Tibial nerve (tissue), 4 donors: ENCODE measurements at regions not wholly inside any gene's neighbourhood (a gene's known extent, or its start where the extent isn't known, plus 50 kb on each side); places are given as distances from the start of the nearest gene placed in this dataset.

Experiments used
- DNase-seq, 2 donors: peaks; one replicate each; pipeline ENCODE4 v3.0.0-alpha.2; 2019; ENCODE audit warnings: low spot score in 2 of 2
- H3K27ac ChIP-seq, 4 donors: fragments of 200-600 bp; sonication (generic) in 3 of 4; one replicate each; pipeline ENCODE4 v1.5.1; 2017 to 2019; ENCODE audit warnings: mild to moderate bottlenecking in 1 of 4
- H3K27me3 ChIP-seq, 2 donors: fragments of 200-600 bp; sonication (generic) in 1 of 2; one replicate each; pipeline versions ENCODE4 v1.5.1 to v1.6.0; 2017 to 2019
- H3K36me3 ChIP-seq, 3 donors: fragments of 200-600 bp; sonication (generic); one replicate each; pipeline ENCODE4 v1.5.1; 2018 to 2019
- H3K4me1 ChIP-seq, 4 donors: fragments of 200-600 bp; sonication (generic) in 3 of 4; one replicate each; pipeline ENCODE4 v1.5.1; 2017 to 2019
- H3K4me3 ChIP-seq, 4 donors: fragments of 200-600 bp; sonication (generic) in 3 of 4; one replicate each; pipeline ENCODE4 v1.5.1; 2017 to 2019; ENCODE audit warnings: mild to moderate bottlenecking in 1 of 4, moderate library complexity in 1 of 4
- H3K9me3 ChIP-seq, 4 donors: fragments of 200-600 bp; sonication (generic) in 3 of 4; one replicate each; pipeline ENCODE4 v1.5.1; 2017 to 2019
- EP300 ChIP-seq, 2 donors: sonication (generic); formaldehyde crosslinking; IDR thresholded peaks; one replicate each; pipeline ENCODE4 v1.6.1; 2017; ENCODE audit warnings: antibody characterized with exemption in 2 of 2, mild to moderate bottlenecking in 1 of 2
- POLR2A ChIP-seq, 2 donors: fragments of 450-650 bp; IDR thresholded peaks; one replicate each; pipeline ENCODE4 v1.6.1; 2017; ENCODE audit warnings: antibody characterized with exemption in 2 of 2, mild to moderate bottlenecking in 2 of 2, moderate library complexity in 2 of 2
- WGBS, 2 donors: methylation state at CpG; one replicate each; pipeline ENCODE4 v1.1.5; 2018; 5-methylcytosine and 5-hydroxymethylcytosine counted together
- TF ChIP-seq, protein P1 (sequence below), 5 experiments: fragments of 200-600 bp in 3 of 5; fragments of 450-650 bp in 2 of 5; sonication (generic) in 3 of 5; IDR thresholded peaks; one replicate each; pipeline ENCODE4 v1.5.1; 2016 to 2019; ENCODE audit warnings: antibody characterized with exemption in 5 of 5, mild to moderate bottlenecking in 3 of 5, moderate library complexity in 2 of 5

DNA sequence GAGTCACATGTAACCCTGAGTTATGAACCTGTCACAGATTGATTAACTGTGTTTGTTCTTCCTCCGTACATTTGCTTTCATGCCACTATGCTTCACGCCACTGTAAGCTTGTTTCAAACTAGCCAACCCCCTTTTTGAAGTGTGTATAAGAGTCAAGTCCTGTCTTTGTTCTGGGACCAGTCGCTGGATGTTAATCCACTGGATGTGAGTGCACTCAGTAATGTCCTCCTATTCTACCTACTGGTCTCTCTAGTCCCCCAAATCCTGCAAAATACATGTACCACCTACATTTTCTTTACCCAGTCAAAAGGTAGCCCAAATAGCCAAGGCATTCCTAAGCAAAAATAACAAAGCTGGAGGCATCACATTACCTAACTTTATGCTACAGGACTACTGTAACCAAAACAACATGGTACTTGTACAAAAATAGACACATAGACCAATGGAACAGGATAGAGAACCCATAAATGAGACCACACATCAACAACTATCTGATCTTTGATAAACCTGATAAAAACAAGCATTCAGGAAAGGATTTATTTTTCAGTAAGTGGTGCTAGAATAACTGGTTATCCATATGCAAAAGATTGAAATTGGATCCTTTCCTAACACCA, 1139.1 kb upstream of the SEMA6A start:
- Histone ChIP-seq H3K27ac (no peak overlapping the region), H3K27me3 (no peaks in the 10 kb centered on the region), H3K4me3 (no peak overlapping the region), H3K36me3 (no peaks in the 10 kb centered on the region), H3K9me3 (peaks cover 0 to 48% (median 11%) of the 10 kb centered on the region in 4 donors), H3K4me1 (no peaks in the 10 kb centered on the region)
- no peak for DNase-seq
- TF ChIP-seq, protein P1, sequence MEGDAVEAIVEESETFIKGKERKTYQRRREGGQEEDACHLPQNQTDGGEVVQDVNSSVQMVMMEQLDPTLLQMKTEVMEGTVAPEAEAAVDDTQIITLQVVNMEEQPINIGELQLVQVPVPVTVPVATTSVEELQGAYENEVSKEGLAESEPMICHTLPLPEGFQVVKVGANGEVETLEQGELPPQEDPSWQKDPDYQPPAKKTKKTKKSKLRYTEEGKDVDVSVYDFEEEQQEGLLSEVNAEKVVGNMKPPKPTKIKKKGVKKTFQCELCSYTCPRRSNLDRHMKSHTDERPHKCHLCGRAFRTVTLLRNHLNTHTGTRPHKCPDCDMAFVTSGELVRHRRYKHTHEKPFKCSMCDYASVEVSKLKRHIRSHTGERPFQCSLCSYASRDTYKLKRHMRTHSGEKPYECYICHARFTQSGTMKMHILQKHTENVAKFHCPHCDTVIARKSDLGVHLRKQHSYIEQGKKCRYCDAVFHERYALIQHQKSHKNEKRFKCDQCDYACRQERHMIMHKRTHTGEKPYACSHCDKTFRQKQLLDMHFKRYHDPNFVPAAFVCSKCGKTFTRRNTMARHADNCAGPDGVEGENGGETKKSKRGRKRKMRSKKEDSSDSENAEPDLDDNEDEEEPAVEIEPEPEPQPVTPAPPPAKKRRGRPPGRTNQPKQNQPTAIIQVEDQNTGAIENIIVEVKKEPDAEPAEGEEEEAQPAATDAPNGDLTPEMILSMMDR (IDR thresholded peaks at IDR 0.05), result no peak
- TF ChIP-seq POLR2A (IDR thresholded peaks at IDR 0.05) (no peak), EP300 (IDR thresholded peaks at IDR 0.05) (no peak)
- 75 to 77% methylated on average over 3 of the region's 3 CpGs for WGBS, 2 donors

DNA sequence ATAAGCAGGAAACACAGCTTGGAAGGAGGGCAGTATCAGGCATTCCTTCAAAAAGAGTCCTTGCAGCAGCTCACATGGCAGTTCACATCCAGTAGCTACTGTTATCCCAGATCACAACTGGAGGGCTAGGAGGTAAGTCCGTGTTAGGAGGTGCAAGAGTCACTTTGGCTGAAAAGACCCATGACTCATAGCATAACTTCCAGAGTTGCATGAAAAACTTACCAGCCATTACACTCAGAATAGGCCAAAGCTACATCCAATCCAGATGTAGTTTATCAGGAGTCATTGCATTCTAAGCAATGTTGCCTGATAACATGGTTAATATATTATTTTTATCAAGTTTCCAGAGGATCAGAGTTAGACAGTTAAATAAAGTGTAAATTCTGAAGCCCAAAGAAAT, 1126.4 kb upstream of the SEMA6A start:
- 78 to 91% methylated on average over 1 of the region's 1 CpG for WGBS, 2 donors
- no peak for DNase-seq
- Histone ChIP-seq H3K27ac (no peak overlapping the region), H3K36me3 (no peaks in the 10 kb centered on the region), H3K4me3 (no peak overlapping the region), H3K27me3 (no peaks in the 10 kb centered on the region), H3K4me1 (no peaks in the 10 kb centered on the region), H3K9me3 (no peaks in the 10 kb centered on the region)
- TF ChIP-seq, protein P1 (IDR thresholded peaks at IDR 0.05), result no peak
- no peak for TF ChIP-seq POLR2A (IDR thresholded peaks at IDR 0.05)
- TF ChIP-seq EP300 (IDR thresholded peaks at IDR 0.05), result no peak

DNA sequence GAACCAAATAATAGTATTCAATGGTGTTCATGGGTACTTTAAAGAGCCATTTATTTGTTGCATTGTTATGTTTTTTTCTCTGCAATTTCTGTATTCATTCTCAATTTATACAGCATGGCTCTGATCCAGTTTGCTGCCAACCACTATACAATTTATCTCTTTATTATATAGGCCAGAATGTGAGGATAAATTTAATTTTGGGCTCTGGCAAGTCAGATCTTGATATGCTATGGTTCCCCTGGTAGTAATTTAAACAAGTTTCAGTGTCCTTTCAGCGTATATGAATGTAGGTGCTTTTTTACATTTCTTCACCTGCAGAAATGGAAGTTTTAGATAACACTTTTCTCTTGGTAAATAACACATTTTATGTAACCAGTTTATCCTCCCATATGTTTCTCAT, 1118.0 kb upstream of the SEMA6A start:
- H3K27ac ChIP-seq, result no peak overlapping the region
- H3K27me3 ChIP-seq, result no peaks in the 10 kb centered on the region
- no peaks in the 10 kb centered on the region for H3K36me3 ChIP-seq
- no peak overlapping the region for H3K4me3 ChIP-seq
- WGBS, 2 donors, result 98 to 100% methylated on average over 1 of the region's 1 CpG
- H3K9me3 ChIP-seq, result no peaks in the 10 kb centered on the region
- TF ChIP-seq POLR2A (IDR thresholded peaks at IDR 0.05) (no peak), EP300 (IDR thresholded peaks at IDR 0.05) (no peak)
- TF ChIP-seq, protein P1 (IDR thresholded peaks at IDR 0.05), result no peak
- DNase-seq, result no peak
- H3K4me1 ChIP-seq, result no peaks in the 10 kb centered on the region

DNA sequence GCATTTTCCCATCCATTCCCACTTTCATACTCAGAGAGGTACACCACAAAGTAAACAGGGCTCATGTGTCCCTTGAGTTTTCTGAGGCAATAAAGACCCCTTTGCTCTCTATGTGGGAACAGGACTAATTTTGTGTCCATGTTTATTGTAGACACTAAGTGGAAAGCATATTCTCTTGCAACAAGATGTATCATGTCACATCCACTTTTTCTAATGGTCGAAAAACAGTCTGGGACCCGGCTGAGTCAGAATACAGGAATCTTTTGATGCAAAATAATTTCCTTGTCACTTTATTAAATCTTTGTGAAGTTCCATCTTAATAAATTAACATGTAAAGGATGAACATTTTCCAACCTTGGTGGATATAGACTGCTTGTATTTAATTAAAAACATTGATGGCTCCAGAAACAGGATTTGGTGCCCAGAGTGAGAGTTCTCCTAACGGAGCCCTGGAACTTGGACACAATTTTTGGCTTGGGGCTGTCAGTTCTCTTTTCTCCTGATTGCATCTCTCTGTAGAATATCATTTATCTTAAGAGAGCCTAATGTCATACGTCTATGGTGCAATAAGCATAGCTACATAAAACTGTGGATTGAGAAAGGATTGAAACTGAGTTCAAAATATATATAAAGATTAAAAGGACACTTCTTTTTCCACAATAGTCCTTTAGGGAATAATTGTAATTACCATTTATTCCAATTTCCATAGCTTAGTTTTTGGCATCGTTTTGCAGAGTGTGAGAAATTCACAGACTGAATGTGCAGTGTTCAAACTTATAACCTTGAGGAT, 1116.7 kb upstream of the SEMA6A start:
- DNase-seq, result no peak
- Histone ChIP-seq H3K27ac (no peak overlapping the region), H3K9me3 (no peaks in the 10 kb centered on the region), H3K36me3 (no peaks in the 10 kb centered on the region), H3K27me3 (no peaks in the 10 kb centered on the region), H3K4me3 (no peak overlapping the region), H3K4me1 (no peaks in the 10 kb centered on the region)
- TF ChIP-seq, protein P1 (IDR thresholded peaks at IDR 0.05), result no peak
- TF ChIP-seq EP300 (IDR thresholded peaks at IDR 0.05) (no peak), POLR2A (IDR thresholded peaks at IDR 0.05) (no peak)
- 79 to 81% methylated on average over 5 of the region's 5 CpGs for WGBS, 2 donors

DNA sequence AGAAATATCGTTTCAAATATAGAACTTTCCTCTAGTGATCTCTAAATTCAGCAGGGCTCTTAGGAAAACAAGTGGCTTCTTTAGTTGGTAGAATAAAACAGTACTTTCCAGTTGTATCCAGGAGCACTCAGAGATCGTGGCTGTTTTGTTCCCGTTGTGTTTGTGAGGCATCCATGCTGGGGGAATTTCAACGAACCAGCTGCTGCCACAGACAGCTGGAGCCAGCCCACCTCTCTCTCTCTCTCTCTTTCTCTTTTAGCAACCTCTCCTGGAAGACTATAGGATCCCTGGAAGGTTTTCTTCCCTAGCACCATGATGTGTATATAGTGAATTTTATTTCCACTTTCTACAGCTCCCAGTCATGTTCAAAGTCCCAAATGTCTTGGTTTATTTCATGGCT, 1116.0 kb upstream of the SEMA6A start:
- Histone ChIP-seq H3K9me3 (no peaks in the 10 kb centered on the region), H3K36me3 (no peaks in the 10 kb centered on the region), H3K27me3 (no peaks in the 10 kb centered on the region), H3K4me3 (no peak overlapping the region), H3K27ac (no peak overlapping the region), H3K4me1 (no peaks in the 10 kb centered on the region)
- no peak for DNase-seq
- 76 to 78% methylated on average over 4 of the region's 4 CpGs for WGBS, 2 donors
- TF ChIP-seq, protein P1 (IDR thresholded peaks at IDR 0.05), result no peak
- TF ChIP-seq POLR2A (IDR thresholded peaks at IDR 0.05) (no peak), EP300 (IDR thresholded peaks at IDR 0.05) (no peak)
